Trophoblast cell (in vitro differentiated cells and primary cell): ENCODE measurements at regions not wholly inside any gene's neighbourhood (a gene's known extent, or its start where the extent isn't known, plus 50 kb on each side); places are given as distances from the start of the nearest gene placed in this dataset.

ENCODE experiments used
- DNase-seq, 2 donors: peaks; one replicate each; pipeline ENCODE4 v3.0.0-alpha.2; 2016
- H2AFZ ChIP-seq: 2 replicates; pipeline ENCODE4 v1.6.1; 2013; ENCODE audit warnings: low read length, moderate library complexity, mild to moderate bottlenecking; ENCODE audit not compliant: insufficient read depth, poor library complexity
- H2AK5ac ChIP-seq: 2 replicates; pipeline ENCODE4 v1.6.1; 2013; ENCODE audit warnings: mild to moderate bottlenecking, low read length
- H2BK120ac ChIP-seq: 2 replicates; pipeline ENCODE4 v1.6.1; 2013; ENCODE audit warnings: low read length, mild to moderate bottlenecking, moderate library complexity; ENCODE audit not compliant: insufficient read depth, poor library complexity
- H2BK12ac ChIP-seq: 2 replicates; pipeline ENCODE4 v1.6.1; 2013; ENCODE audit warnings: mild to moderate bottlenecking, low read length, moderate library complexity
- H2BK5ac ChIP-seq: 2 replicates; pipeline ENCODE4 v1.6.1; 2013; ENCODE audit warnings: low read length, low read depth, moderate library complexity, mild to moderate bottlenecking; ENCODE audit not compliant: poor library complexity
- H3K14ac ChIP-seq: 2 replicates; pipeline ENCODE4 v1.6.1; 2013; ENCODE audit warnings: mild to moderate bottlenecking, low read length
- H3K18ac ChIP-seq: 2 replicates; pipeline ENCODE4 v1.6.1; 2013; ENCODE audit warnings: mild to moderate bottlenecking, low read length
- H3K23ac ChIP-seq: 2 replicates; pipeline ENCODE4 v1.6.1; 2013; ENCODE audit warnings: low read length
- H3K27ac ChIP-seq: 2 replicates; pipeline ENCODE4 v1.5.1; 2013; ENCODE audit warnings: low read depth, mild to moderate bottlenecking, inconsistent platforms, low read length, moderate library complexity
- H3K27me3 ChIP-seq: 2 replicates; pipeline ENCODE4 v1.6.1; 2013; ENCODE audit warnings: inconsistent platforms, mild to moderate bottlenecking, low read length, moderate library complexity; ENCODE audit not compliant: insufficient read depth
- H3K36me3 ChIP-seq, 2 experiments: 1 replicate in 1 of 2; 2 replicates in 1 of 2; pipeline ENCODE4 v1.6.1; 2013; ENCODE audit warnings: low read length in 2 of 2, mild to moderate bottlenecking in 2 of 2, moderate library complexity in 1 of 2; ENCODE audit not compliant: insufficient read depth in 2 of 2, control insufficient read depth in 1 of 2
- H3K4ac ChIP-seq: 2 replicates; pipeline ENCODE4 v1.6.1; 2013; ENCODE audit warnings: low read depth, mild to moderate bottlenecking, low read length, moderate library complexity
- H3K4me1 ChIP-seq, 2 experiments: 1 replicate in 1 of 2; 2 replicates in 1 of 2; pipeline ENCODE4 v1.6.1; 2013; ENCODE audit warnings: low read length in 2 of 2, mild to moderate bottlenecking in 2 of 2, moderate library complexity in 1 of 2; ENCODE audit not compliant: insufficient read depth in 2 of 2, control insufficient read depth in 1 of 2
- H3K4me2 ChIP-seq: 2 replicates; pipeline ENCODE4 v1.6.1; 2013; ENCODE audit warnings: inconsistent platforms, mild to moderate bottlenecking, low read length, moderate library complexity
- H3K4me3 ChIP-seq: 2 replicates; pipeline ENCODE4 v1.5.1; 2013; ENCODE audit warnings: mild to moderate bottlenecking, low read depth, low read length, inconsistent platforms
- H3K79me1 ChIP-seq: one replicate; pipeline ENCODE4 v1.6.1; 2013; ENCODE audit warnings: low read length
- H3K79me2 ChIP-seq: 2 replicates; pipeline ENCODE4 v1.6.1; 2013; ENCODE audit warnings: low read length, mild to moderate bottlenecking; ENCODE audit not compliant: control insufficient read depth, insufficient read depth, poor library complexity
- H3K9ac ChIP-seq: 2 replicates; pipeline ENCODE4 v1.6.1; 2013; ENCODE audit warnings: mild to moderate bottlenecking, low read length
- H3K9me3 ChIP-seq: 2 replicates; pipeline ENCODE4 v1.6.1; 2013; ENCODE audit warnings: low read depth, mild to moderate bottlenecking, control low read depth, inconsistent platforms, low read length; ENCODE audit not compliant: insufficient read depth
- H4K12ac ChIP-seq: 2 replicates; pipeline ENCODE4 v1.6.1; 2013; ENCODE audit warnings: low read depth, mild to moderate bottlenecking, low read length, moderate library complexity
- H4K8ac ChIP-seq: 2 replicates; pipeline ENCODE4 v1.6.1; 2013; ENCODE audit warnings: low read depth, mild to moderate bottlenecking, low read length, moderate library complexity
- H4K91ac ChIP-seq: one replicate; pipeline ENCODE4 v1.6.1; 2013; ENCODE audit warnings: low read depth, mild to moderate bottlenecking, low read length, moderate library complexity
- WGBS: extraction: QIAGEN DNeasy Blood & Tissue Kit; methylation state at CpG from one replicate; pipeline ENCODE4 v1.1.7; 2013; ENCODE audit warnings: missing lambda C conversion rate; ENCODE audit not compliant: insufficient read length, insufficient coverage; ENCODE audit errors: extremely low coverage; 5-methylcytosine and 5-hydroxymethylcytosine counted together

- H3K4ac ChIP-seq, result no peak overlapping the region
- H4K91ac ChIP-seq, result no peak overlapping the region
- no peak overlapping the region for H2AFZ ChIP-seq
- H3K14ac ChIP-seq, result no peak overlapping the region
- no peaks in the 10 kb centered on the region for H3K36me3 ChIP-seq
- H3K4me2 ChIP-seq, result no peak overlapping the region
- whole genome bisulfite sequencing, result no CpG with 5 or more reads among the region's 4 CpGs
- H2AK5ac ChIP-seq, result no peak overlapping the region
- no peak overlapping the region for H2BK120ac ChIP-seq
- no peak overlapping the region for H3K27ac ChIP-seq
- H3K18ac ChIP-seq, result no peak overlapping the region
- H3K9ac ChIP-seq, result no peak overlapping the region
- no peak overlapping the region for H2BK5ac ChIP-seq
- H4K12ac ChIP-seq, result no peak overlapping the region
- DNase-seq, result no peak
- H3K79me2 ChIP-seq, result no peaks in the 10 kb centered on the region
- no peaks in the 10 kb centered on the region for H3K79me1 ChIP-seq
- H3K4me3 ChIP-seq, result no peak overlapping the region
- no peaks in the 10 kb centered on the region for H3K27me3 ChIP-seq
- H3K4me1 ChIP-seq, result no peaks in the 10 kb centered on the region
- no peaks in the 10 kb centered on the region for H3K9me3 ChIP-seq
- H3K23ac ChIP-seq, result no peak overlapping the region
- H2BK12ac ChIP-seq, result no peak overlapping the region
- H4K8ac ChIP-seq, result no peak overlapping the region
Measured at GRCh38 chr18:41216341-41217003, 738.6 kb upstream of the PIK3C3 start.

- WGBS, result no CpG with 5 or more reads among the region's 2 CpGs
Measured at GRCh38 chr18:41207706-41208105, 747.3 kb upstream of the PIK3C3 start.

GRCh38 chr18:41206341-41206830 lies 748.6 kb upstream of the PIK3C3 start:
- no peaks in the 10 kb centered on the region for H3K27me3 ChIP-seq
- WGBS, result no CpG with 5 or more reads among the region's 4 CpGs
- no peak overlapping the region for H3K4me3 ChIP-seq
- H3K23ac ChIP-seq, result no peak overlapping the region
- no peaks in the 10 kb centered on the region for H3K36me3 ChIP-seq
- no peaks in the 10 kb centered on the region for H3K4me1 ChIP-seq
- DNase-seq, result no peak
- no peak overlapping the region for H3K9ac ChIP-seq
- H3K4ac ChIP-seq, result no peak overlapping the region
- H3K14ac ChIP-seq, result no peak overlapping the region
- H4K91ac ChIP-seq, result no peak overlapping the region
- no peak overlapping the region for H3K27ac ChIP-seq
- H3K79me1 ChIP-seq, result no peaks in the 10 kb centered on the region
- H2AFZ ChIP-seq, result no peak overlapping the region
- H4K12ac ChIP-seq, result no peak overlapping the region
- no peak overlapping the region for H3K4me2 ChIP-seq
- no peaks in the 10 kb centered on the region for H3K79me2 ChIP-seq
- no peak overlapping the region for H2BK12ac ChIP-seq
- no peak overlapping the region for H2BK120ac ChIP-seq
- no peak overlapping the region for H4K8ac ChIP-seq
- no peaks in the 10 kb centered on the region for H3K9me3 ChIP-seq
- H2AK5ac ChIP-seq, result no peak overlapping the region
- H2BK5ac ChIP-seq, result no peak overlapping the region
- no peak overlapping the region for H3K18ac ChIP-seq

More at GRCh38 chr18:41207706-41208105, 747.3 kb upstream of the PIK3C3 start:
- Histone ChIP-seq H2AFZ (no peak overlapping the region), H3K79me1 (no peaks in the 10 kb centered on the region), H2AK5ac (no peak overlapping the region), H4K12ac (no peak overlapping the region), H3K4me1 (no peaks in the 10 kb centered on the region), H3K27ac (no peak overlapping the region), H3K9me3 (no peaks in the 10 kb centered on the region), H3K79me2 (no peaks in the 10 kb centered on the region), H4K8ac (no peak overlapping the region), H2BK12ac (no peak overlapping the region), H2BK5ac (no peak overlapping the region), H3K36me3 (no peaks in the 10 kb centered on the region), H3K14ac (no peak overlapping the region), H3K27me3 (no peaks in the 10 kb centered on the region), H4K91ac (no peak overlapping the region), H3K4ac (no peak overlapping the region), H3K4me2 (no peak overlapping the region), H3K23ac (no peak overlapping the region), H3K9ac (no peak overlapping the region), H3K4me3 (no peak overlapping the region), H3K18ac (no peak overlapping the region), H2BK120ac (no peak overlapping the region)
- no peak for DNase-seq

- H3K23ac ChIP-seq, result no peak overlapping the region
Measured at GRCh38 chr18:41199212-41199611, 755.8 kb upstream of the PIK3C3 start.

More at GRCh38 chr18:41199212-41199611, 755.8 kb upstream of the PIK3C3 start:
- no peaks in the 10 kb centered on the region for H3K79me1 ChIP-seq
- no peak overlapping the region for H2BK12ac ChIP-seq
- H3K79me2 ChIP-seq, result no peaks in the 10 kb centered on the region
- H3K4ac ChIP-seq, result no peak overlapping the region
- no peak overlapping the region for H3K4me3 ChIP-seq
- no peak overlapping the region for H4K91ac ChIP-seq
- no peak overlapping the region for H3K4me2 ChIP-seq
- H2BK5ac ChIP-seq, result no peak overlapping the region
- H3K9ac ChIP-seq, result no peak overlapping the region
- no peak overlapping the region for H3K27ac ChIP-seq
- H3K18ac ChIP-seq, result no peak overlapping the region
- no peak overlapping the region for H2AK5ac ChIP-seq
- no peak overlapping the region for H2BK120ac ChIP-seq
- no peak overlapping the region for H4K12ac ChIP-seq
- no peaks in the 10 kb centered on the region for H3K27me3 ChIP-seq
- H3K36me3 ChIP-seq, result no peaks in the 10 kb centered on the region
- H3K4me1 ChIP-seq, result no peaks in the 10 kb centered on the region
- H3K9me3 ChIP-seq, result no peaks in the 10 kb centered on the region
- H4K8ac ChIP-seq, result no peak overlapping the region
- H3K14ac ChIP-seq, result no peak overlapping the region
- no peak for DNase-seq
- H2AFZ ChIP-seq, result no peak overlapping the region
